HG02678 (cell line): ENCODE measurements at regions not wholly inside any gene's neighbourhood (a gene's known extent, or its start where the extent isn't known, plus 50 kb on each side); places are given as distances from the start of the nearest gene placed in this dataset.
"Not testable (repeated sequence)": the region's sequence is repeated elsewhere in the genome, so short reads cannot be mapped to it uniquely, and the experiment has no call there.

Experiments
- ATAC-seq: cut with Tn5 transposase; IDR thresholded peaks from one replicate; pipeline ENCODE4 v1.9.1; 2021; ENCODE audit warnings: mild to moderate bottlenecking, moderate library complexity; ENCODE audit not compliant: unreplicated experiment

DNA sequence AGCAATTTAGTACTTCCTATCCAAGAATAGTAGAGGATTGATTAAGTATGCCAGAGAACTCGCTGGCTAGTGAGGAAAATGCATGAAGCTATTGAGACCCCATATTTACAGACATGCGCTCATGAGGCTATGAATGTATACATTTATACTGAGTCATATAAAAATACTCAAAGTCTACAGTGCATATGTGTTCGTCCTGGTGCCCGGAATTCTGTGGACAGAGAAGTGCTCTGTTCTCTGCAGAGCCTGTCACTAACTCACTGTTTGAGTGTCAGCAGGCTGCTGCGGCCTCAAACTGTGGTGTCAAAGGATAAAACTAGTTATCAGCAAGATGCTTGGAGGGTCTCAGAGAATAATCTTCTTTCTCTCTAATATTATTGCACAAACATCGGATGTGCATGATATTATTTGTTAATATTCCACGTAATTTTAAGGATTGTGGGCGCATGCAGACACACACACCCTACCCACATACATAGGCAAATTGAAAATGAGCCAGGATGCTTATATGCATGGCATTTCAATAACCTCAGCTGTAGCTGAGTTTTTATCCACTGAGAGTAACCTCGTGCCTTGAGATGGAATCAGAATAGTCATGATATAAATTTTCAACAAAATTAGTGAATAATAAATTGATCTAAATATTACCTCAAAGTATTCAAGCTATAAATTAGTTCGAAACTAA, 50.0 kb upstream of the TSC22D2 start:
- ATAC-seq = no peak

DNA sequence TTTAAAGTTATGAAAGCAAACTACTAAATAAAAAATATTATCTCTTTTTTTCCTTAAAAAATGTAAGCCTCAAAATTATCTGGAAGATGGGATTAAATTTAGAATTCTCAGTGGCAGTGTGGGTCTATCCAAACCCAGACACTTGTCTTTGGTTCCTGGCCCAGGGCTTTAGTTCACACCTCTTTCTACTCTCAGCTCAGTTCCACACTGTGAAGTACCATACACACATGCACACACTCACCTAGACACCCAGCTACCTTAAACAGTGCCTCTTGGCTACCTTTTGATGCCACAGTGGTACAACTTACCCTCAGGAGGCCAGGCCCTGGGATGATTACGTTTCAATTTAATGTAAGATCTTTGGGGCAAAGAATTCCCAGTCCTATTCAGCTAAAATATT, 51.0 kb upstream of the TSC22D2 start:
- ATAC-seq = no peak

DNA sequence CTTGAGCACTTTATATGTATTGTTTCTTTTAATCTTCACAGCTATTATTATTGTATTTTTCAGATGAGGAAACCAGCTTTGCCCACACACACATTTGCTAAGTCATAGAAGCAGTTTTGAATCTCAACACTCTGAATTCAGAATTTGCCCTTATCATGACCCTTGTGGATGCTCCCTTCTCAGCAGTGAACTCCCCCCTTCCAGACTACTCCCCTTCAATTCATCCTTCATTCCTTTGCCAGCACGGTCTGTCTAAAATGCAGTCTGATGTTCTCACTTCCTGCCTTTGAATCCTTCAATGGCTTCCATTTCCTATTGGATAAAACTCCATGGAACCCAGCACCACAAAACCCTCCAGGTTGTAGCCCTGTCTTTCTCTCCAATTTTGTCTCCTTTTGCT, 52.5 kb upstream of the TSC22D2 start:
- no peak for ATAC-seq

DNA sequence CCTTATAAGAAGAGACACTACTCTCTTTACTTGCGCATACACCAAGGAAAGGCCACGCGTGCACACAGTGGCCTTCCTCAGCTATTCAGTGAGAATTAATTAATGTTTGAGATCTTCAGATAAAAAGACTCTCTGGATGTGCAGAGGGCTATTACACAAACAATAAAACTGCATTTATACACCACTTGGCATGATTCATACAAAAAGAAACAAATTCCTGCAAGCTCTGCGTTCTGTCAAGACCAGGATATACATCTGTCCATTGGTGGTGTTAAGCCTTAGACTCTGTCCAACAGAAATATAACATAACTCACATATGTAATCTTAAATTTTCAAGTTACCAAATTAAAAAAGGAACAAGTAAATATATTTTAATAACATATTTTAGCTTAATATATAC, 55.2 kb upstream of the TSC22D2 start:
- no peak for ATAC-seq

DNA sequence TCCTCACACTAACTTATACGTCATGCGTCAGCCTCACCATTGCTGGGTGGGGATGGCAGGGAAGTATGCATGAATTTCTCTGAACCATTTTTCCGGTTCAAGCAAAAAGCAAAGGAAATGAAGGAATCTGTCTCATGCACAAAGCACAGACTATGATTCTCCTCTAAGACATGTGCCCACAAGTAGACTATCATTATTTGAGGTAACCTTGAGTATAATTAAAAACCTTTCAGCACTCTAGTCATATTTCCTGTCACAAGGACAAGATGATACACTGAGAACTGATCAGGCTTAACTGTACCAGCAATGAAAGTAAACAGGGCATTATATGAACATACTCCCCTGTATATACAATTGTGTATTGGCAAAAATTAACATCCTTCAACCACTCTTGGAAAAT, 56.7 kb upstream of the TSC22D2 start:
- ATAC-seq = no peak

DNA sequence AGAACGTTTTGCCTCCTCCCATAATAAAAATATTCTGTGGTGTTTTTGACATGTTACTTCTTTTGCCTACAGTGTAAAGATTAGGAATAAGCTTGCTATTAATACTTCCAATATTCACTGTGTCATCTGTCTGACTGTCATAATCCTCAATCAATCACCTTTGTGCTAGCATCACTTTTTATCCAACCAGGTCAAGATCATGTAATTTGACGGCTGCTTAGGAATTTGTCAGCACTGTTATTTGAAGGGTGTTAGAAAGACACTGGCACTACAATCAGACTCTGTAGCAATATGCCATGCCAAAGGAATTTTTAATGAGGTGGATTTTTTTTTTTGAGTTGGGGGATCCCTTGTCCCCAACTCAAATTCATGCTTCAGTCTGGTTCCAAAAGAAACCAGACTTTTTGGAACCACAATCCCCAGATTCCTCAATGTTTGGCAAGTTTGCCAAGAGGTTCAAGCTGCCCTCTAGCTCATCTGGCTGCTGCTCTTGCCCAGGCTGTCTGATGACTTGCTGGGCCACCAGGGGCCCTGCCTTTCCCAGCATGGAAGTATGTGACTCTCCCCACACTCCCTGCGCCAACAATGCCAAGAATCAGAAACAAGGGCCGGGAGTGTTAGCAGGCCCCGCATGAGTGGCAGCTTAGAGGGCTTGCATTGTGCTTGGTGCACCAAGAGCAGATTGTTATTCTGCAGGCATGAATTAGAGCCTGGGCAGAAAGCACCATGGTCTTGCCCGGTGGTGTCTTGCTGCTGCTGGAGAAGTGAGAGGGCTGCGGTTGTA, 58.6 kb upstream of the TSC22D2 start:
- no peak for ATAC-seq

DNA sequence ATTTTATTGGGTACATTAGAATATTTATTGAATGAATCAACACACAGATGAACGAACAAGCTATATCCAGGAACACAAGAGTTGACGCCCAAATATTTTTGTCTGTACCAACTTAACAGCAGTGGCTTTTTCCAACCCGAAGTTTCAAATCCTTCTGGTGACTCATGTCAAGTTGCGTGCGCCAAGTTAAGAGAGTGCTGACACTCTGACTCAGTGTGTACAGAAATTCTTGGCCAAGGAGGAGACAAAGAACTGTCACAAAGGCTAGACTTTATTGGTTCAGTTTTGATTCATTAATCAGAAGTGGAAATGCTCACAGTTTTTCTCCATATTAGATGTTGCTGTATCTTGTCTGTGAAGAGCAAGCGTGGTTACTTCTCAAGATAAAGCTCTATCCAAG, 59.6 kb upstream of the TSC22D2 start:
- no peak for ATAC-seq

DNA sequence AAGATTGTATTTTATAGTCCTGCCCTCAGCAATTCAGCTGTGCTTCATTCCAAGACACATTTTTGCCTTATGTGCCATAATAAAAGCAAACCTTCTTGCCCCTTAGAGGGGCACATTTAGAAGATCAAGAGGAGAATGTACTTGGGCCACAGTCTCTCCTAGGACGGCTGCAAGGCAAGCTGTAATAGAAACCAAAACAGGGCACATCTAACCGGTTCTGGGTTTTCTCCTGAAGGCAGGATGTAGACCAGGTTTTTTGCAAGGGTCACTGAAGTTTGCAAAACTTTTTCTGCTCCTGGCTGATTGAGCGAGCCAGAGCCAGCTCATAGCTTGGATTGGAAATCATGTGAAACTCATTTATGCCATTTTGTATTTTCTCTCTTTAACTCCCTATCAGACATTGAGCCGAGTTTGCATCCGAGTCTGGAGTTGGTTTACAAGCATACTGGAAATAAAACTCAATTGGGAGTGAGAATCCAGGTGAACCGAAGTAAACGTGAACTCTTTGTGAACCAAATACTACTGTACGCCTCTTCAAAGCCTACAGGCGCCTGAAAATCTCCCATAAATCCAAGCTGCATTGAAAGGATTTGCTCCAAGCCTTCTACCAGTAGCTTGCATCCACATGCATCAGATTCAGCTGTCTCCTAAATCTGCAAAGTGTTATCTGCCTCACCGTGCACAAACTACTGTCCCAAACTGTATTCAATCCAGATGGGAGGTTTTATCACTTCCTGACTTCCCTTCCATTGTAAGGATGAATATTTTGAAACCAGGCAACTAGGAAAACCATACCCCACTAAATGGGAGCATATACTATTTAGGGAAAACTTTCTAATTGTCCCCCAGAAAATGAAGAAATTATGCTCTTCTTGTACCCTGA, 60.9 kb upstream of the TSC22D2 start:
- no peak for ATAC-seq

DNA sequence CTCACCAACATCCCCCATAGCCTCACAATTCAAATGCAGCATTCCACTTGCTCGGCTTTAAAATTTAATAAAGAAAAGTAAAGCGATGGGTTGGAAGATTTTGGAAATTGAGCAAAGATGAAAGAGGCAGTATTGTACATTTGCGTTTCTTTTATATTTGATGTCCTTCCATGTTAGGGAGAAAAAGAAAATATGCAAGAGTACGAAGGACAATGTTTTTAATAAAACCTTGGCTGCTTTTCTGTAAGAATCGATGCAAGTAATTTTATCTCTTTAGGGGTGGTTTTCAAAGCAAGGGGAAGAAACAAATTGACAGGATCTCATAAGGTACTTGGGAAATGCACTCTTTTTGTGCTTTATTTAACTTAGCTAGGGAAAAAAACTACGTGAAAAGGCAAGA, 61.8 kb upstream of the TSC22D2 start:
- no peak for ATAC-seq

DNA sequence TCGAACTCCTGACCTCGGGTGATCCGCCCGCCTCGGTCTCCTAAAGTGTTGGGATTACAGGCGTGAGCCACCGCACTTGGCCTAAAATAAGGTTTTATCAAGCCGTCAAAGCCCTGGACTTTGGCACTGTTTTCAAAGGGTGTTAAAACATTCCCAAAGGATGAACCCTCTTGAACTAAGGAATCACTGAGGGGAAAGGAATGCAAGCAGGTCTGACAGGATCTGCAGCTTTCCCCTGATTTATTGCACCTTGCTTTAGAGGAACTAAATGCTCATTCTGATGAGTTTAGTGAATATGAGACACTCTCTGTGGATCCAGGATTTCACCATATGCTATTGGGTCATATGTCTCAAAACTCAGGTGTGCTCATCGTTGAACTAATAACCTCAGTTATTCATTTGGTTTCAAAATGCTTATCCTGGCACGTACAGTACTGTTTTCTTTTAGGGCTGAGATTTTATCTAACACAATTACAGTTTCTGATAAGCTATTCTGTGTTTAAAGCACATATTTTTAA, 63.0 kb upstream of the TSC22D2 start:
- ATAC-seq = no peak

DNA sequence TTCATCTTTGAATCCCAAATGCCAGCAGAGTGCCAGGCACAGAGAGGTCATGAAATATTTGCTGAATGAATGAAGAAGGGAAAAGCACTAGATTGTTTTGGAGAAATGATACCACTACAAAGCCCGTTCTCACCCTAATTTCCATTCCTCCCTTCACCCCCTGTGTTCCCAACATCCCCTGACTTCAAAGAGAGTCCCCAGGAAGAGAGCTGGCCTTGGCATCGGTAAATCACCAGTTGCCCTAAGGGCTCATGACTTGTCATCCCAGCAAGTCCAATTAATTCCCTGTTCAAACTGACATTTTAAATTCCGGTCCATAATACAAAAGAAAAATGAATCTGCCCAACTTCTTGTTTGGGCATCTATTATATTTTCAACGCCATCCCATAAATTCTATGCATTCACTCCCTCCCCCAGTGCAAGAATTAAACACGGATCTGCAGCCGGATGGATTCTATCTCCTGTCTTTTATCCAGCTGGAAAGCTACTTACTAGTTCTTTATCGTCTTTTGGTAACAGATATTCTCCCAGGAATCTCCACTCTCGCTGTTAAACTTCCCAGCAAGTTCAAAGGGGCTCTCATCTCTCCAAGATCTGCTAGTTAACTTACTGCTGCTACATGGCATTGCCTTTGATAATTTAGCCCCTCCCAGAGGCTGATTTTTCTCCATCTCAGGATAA, 63.9 kb upstream of the TSC22D2 start:
- no peak for ATAC-seq

DNA sequence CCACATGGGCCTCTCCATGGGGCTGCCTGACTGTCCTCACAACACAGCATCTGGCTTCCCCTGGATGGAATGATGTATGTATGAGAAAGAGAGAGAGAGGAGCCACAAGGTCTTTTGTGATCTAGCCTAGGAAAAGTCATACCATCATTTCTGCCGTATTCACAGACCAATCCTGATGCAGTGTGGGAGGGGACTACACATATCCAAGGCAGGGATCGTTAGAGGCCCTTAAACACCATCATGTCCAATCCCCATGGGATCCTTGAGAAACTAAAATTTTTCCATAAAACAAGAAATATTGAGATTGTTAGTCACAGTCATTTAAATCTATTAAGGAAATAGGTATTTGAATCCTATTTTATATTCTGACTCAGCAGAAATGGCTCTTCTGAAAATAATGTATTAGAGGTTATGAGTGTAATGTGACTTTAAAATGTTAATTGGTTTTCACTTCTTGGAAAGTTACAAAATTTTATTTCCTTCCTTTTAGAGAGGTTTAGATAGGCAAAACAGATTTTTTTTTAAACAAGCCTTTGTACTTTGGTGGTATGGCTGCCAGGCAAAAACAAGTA, 65.1 kb upstream of the TSC22D2 start:
- no peak for ATAC-seq

DNA sequence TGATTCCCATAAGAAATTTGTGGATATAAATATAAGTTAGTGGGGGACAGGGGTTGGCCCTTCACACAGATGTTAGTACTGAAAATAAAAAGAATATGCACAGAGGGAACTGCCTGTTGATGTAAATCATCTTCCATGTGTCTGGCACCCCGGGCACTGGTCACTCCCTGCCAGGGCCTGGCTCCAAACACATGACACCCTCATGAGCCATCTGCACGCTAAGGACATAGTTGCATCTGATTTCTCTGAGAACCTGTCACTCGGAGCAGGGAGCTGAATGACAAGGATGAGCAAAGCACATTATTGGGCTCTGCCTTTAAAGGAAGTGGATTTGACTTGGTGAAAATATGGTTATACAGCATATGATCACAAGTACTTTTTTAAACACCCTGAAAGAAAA, 66.2 kb upstream of the TSC22D2 start:
- ATAC-seq = no peak

DNA sequence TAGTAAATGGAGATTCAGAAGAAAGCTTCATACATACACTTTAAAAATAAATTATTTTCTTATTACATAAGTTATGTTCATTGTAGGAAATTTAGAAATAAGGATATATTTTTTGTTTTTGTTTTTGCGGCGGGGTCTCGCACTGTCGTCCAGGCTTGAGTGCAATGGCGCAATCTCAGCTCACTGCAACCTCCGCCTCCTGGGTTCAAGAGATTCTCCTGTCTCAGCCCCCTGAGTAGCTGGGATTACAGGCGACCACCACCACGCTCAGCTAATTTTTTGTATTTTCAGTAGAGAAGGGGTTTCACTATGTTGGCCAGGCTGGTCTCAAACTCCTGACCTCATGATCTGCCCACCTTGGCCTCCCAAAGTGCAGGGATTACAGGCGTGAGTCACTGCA, 71.7 kb upstream of the TSC22D2 start:
- not testable (repeated sequence) for ATAC-seq

DNA sequence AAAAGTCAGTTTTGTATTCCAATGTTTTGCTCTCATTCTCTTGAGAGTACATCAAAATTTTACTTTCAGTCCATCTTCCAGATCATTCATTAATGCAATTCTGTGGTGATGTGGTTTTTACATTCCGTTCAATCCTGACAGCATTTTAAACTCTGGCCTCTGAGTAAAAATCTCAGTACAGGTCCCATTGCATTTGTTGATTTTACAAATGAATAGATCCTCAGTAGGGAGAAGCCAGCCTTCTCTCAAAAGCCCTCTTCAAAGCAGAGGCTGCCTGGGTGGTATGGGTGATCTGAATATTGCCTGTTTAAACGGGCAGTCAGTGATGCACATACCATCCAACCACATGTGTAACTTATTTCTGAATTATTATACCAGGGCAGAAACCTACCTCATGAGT, 72.5 kb upstream of the TSC22D2 start:
- no peak for ATAC-seq

DNA sequence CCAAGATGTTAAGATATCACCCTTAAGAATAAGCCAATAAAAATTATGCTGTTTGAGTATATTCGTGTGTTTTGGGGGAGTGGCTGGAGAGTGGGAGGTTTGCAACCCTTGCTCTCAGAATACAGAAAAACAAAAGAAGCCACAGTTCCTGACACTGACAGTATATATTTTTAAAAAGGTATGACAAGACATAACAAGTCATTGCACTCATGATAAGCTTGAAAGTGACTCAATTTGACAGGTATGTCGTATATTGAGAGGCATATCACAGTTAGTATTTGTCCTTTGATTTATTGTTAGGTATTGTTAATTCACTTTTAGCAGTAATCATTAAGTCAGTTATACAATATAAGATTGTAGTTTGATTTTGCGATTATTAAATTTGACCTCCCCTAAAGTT, 73.1 kb upstream of the TSC22D2 start:
- no peak for ATAC-seq

DNA sequence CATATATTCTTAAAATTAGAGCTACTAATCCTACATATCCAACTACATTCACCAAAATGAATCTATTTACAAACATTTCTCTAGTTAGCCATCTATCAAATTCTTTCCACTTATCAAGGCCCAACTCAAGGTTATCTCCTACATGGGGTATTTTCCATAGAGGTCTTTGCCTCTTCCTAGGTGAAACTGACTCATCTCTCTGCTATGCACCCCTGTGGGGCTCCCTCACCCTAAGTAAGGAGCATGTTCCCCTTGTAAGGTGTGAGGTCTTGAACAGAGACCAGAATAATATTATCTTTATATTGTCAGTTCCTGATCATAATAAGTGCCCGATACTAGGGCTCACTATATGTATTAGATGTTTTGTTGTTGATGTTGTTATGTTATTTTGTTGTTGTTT, 74.6 kb upstream of the TSC22D2 start:
- no peak for ATAC-seq

DNA sequence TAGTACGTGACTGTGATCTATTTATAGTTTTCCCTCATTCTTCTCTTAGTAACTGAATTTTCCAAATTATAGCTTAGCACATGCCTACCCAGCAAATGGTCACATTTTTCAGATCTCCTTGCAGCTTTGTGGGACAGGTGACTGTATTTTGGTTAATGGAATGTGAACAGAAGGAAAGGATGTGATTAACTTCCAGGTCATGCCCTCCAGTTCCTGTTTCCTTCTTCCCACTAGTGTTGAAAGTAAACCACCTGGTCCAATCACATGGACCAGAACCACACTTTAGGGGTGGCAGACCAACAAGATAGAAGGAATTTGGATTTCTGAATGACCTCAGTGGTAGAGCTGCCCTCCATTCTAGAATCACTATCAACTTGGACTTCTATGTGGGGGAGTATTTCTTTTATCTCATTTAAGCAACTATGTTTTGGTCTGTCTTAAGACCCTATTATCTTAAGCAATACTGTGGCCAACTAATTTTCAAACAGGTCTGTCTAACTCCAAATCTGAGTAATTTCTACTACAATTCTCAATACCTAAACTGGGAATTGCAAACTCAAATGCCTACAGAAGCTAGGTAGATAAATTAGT, 76.0 kb upstream of the TSC22D2 start:
- ATAC-seq = no peak

DNA sequence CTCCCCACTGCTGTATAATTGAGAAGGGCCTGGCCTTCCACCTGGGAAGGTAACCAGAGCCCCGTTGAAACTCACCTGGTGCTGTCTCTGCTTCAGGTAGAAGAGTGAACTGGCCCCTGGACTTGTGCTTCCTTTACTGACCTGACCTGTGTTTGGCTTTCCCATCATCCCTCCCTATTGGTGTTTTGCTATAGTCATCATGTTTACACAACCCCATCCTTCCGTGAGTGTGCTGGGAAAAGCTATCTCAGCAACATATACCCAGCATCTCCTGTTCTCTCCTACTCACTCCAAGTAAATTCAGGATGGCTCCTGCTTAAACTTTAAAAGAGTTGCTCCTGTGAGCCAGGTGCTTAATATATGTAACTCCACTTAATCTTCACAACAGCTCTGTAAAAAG, 77.2 kb upstream of the TSC22D2 start:
- no peak for ATAC-seq

DNA sequence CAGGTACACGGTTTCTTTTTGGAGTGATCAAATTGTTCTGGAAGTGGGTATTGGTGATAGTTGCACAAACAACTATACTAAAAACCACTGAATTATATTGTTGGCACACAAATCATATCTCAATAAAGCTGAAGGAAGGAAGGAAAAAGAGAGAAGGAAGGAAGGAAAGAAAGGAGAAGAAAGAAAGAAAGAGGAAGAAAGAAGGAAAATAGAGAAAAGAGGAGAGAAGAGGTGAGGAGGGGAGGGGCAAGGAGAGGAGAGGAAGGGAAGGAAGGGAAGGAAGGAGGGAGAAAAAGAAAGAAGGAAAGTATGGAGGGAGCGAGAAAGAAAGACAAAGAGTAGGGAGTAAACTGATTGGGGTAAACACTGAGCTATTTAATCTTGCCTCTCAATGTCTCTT, 77.9 kb upstream of the TSC22D2 start:
- ATAC-seq = no peak
